Endodermal cell (in vitro differentiated cells): ENCODE measurements at regions not wholly inside any gene's neighbourhood (a gene's known extent, or its start where the extent isn't known, plus 50 kb on each side); places are given as distances from the start of the nearest gene placed in this dataset.

Source experiments
- DNase-seq: peaks from one replicate; pipeline ENCODE4 v3.0.0-alpha.2; 2017
- H3K27ac ChIP-seq: 2 replicates; pipeline ENCODE4 v1.5.1; 2013; ENCODE audit warnings: mild to moderate bottlenecking, low read depth, low read length, moderate library complexity
- H3K27me3 ChIP-seq: 2 replicates; pipeline ENCODE4 v1.6.1; 2013; ENCODE audit warnings: mild to moderate bottlenecking, low read length, moderate library complexity; ENCODE audit not compliant: insufficient read depth, control insufficient read depth, poor library complexity, severe bottlenecking
- H3K36me3 ChIP-seq: 2 replicates; pipeline ENCODE4 v1.7.0; 2013; ENCODE audit warnings: mild to moderate bottlenecking, low read length, moderate library complexity; ENCODE audit not compliant: control insufficient read depth, insufficient read depth
- H3K4me1 ChIP-seq: one replicate; pipeline ENCODE4 v1.7.0; 2013; ENCODE audit warnings: low read length; ENCODE audit not compliant: control insufficient read depth, insufficient read depth
- H3K4me3 ChIP-seq: 2 replicates; pipeline ENCODE4 v1.5.1; 2013; ENCODE audit warnings: mild to moderate bottlenecking, low read length, moderate library complexity
- H3K9ac ChIP-seq: 2 replicates; pipeline ENCODE4 v1.6.1; 2013; ENCODE audit warnings: mild to moderate bottlenecking, low read length, moderate library complexity; ENCODE audit not compliant: poor library complexity, severe bottlenecking; ENCODE audit errors: extremely low read depth
- H3K9me3 ChIP-seq: 2 replicates; pipeline ENCODE4 v1.6.1; 2013; ENCODE audit warnings: mild to moderate bottlenecking, low read length, moderate library complexity; ENCODE audit not compliant: control insufficient read depth
- H3K27ac Mint-ChIP-seq: 2 replicates; pipeline ENCODE4 v1.8.0; 2020; ENCODE audit warnings: mixed read lengths
- H3K27me3 Mint-ChIP-seq: 2 replicates; pipeline ENCODE4 v1.8.0; 2021; ENCODE audit warnings: mild to moderate bottlenecking, mixed read lengths; ENCODE audit not compliant: insufficient read depth
- H3K36me3 Mint-ChIP-seq: 2 replicates; pipeline ENCODE4 v1.8.0; 2020; ENCODE audit warnings: low read depth, mixed read lengths
- H3K4me1 Mint-ChIP-seq: 2 replicates; pipeline ENCODE4 v1.8.0; 2020; ENCODE audit warnings: mixed read lengths
- H3K4me3 Mint-ChIP-seq: 2 replicates; pipeline ENCODE4 v1.8.0; 2020; ENCODE audit warnings: mild to moderate bottlenecking, moderate library complexity, mixed read lengths
- H3K9me3 Mint-ChIP-seq: 2 replicates; pipeline ENCODE4 v1.8.0; 2020; ENCODE audit warnings: mild to moderate bottlenecking, mixed read lengths
- WGBS, 2 experiments: methylation state at CpG; one replicate each; pipeline versions ENCODE4 v1.1.5 to v1.1.7; 2013; ENCODE audit warnings: missing lambda C conversion rate in 2 of 2, mixed read lengths in 1 of 2; ENCODE audit not compliant: insufficient coverage in 1 of 2, insufficient read length in 1 of 2; 5-methylcytosine and 5-hydroxymethylcytosine counted together
- TF ChIP-seq, protein P1 (sequence below): fragments of 200-600 bp; sonication (generic); conservative IDR thresholded peaks from 2 replicates; pipeline ENCODE4 v1.5.0; 2021; ENCODE audit warnings: antibody characterized with exemption, mild to moderate bottlenecking

DNA sequence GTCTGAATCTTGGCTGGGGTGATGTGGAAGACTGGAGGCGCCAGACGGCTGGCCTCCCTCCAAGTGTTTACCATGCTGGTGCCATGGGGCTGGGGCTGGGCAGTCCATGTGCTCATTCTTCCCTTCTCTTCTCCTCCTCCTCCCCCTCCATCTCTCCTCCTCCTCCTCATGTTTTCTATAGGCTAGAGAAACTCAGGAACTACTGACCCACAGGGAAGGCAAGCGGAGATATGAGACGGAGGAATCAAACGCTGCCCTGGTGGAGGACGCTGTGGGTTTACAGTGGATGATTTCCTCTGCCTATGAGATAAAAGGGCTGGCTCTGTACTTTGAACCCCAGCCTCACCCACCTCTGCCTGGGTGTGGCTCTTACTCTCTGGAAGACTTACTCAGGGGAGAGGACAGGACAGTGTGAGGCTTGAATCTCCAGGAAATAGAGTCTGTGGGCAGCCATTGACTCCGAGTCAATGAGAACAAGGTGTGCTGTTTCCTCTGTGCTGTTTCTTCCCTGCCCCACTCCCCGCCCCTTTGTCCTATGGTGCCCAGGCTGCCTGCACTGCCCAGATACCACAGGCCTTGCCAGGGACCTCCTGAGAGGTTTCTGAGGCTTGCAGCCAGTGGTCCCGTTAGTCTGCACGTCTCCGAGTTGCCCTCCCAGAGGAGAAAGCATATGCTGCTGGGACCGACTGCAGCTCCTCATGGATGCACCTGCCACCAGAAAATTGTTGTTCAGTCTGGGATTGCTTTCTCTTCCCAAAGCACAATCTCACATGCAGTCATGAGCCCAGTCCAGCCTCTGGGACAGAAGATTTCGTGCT, 132.6 kb upstream of the ARHGAP5 start:
- H3K4me3 Mint-ChIP-seq: no peak overlapping the region
- 92 to 93% methylated on average over 8 to 13 of the region's 13 CpGs for WGBS, 2 experiments
- Histone ChIP-seq H3K9ac (no peak overlapping the region), H3K9me3 (no peaks in the 10 kb centered on the region), H3K27ac (no peak overlapping the region), H3K4me3 (no peak overlapping the region), H3K4me1 (peaks cover 5% of the 10 kb centered on the region), H3K36me3 (no peaks in the 10 kb centered on the region), H3K27me3 (no peaks in the 10 kb centered on the region)
- no peaks in the 10 kb centered on the region for H3K36me3 Mint-ChIP-seq
- TF ChIP-seq, protein P1, sequence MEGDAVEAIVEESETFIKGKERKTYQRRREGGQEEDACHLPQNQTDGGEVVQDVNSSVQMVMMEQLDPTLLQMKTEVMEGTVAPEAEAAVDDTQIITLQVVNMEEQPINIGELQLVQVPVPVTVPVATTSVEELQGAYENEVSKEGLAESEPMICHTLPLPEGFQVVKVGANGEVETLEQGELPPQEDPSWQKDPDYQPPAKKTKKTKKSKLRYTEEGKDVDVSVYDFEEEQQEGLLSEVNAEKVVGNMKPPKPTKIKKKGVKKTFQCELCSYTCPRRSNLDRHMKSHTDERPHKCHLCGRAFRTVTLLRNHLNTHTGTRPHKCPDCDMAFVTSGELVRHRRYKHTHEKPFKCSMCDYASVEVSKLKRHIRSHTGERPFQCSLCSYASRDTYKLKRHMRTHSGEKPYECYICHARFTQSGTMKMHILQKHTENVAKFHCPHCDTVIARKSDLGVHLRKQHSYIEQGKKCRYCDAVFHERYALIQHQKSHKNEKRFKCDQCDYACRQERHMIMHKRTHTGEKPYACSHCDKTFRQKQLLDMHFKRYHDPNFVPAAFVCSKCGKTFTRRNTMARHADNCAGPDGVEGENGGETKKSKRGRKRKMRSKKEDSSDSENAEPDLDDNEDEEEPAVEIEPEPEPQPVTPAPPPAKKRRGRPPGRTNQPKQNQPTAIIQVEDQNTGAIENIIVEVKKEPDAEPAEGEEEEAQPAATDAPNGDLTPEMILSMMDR: no peak
- peaks cover 3% of the 10 kb centered on the region for H3K27me3 Mint-ChIP-seq
- no peak overlapping the region for H3K27ac Mint-ChIP-seq
- no peaks in the 10 kb centered on the region for H3K9me3 Mint-ChIP-seq
- H3K4me1 Mint-ChIP-seq: peaks cover 23% of the 10 kb centered on the region
- DNase-seq: no peak

DNA sequence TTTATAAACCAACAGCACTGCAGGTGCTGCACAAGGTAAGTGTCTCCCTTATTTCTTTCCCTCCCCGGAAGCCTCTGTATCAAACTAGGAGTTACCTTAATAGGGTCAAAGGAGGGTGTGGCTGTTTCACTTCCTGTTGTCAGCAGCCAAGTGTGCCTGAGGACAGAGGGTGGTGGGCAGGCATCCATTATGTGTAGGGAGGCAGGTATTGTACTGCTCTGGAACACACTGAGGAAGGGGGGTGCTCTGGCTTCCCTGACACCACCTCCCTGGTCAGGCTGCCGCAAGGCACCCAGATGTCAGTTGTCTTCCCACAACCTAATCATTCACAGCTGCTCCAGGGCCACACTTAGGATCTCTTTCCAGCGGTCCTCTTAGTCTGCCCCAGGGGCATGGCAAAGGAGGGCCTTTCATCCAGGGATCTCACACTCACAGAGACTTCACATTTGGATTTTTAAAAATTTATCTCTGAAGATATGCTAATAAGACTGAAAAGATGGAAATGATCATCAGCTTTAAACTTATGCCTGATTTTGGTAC, 132.0 kb upstream of the ARHGAP5 start:
- Mint-ChIP-seq H3K4me3 (no peak overlapping the region), H3K27me3 (peaks cover 3% of the 10 kb centered on the region), H3K27ac (no peak overlapping the region), H3K36me3 (no peaks in the 10 kb centered on the region), H3K4me1 (peaks cover 23% of the 10 kb centered on the region), H3K9me3 (no peaks in the 10 kb centered on the region)
- H3K27ac ChIP-seq: no peak overlapping the region
- no peaks in the 10 kb centered on the region for H3K36me3 ChIP-seq
- no peak overlapping the region for H3K4me3 ChIP-seq
- 97 to 100% methylated on average over 1 to 3 of the region's 3 CpGs for WGBS, 2 experiments
- DNase-seq: no peak
- H3K9me3 ChIP-seq: no peaks in the 10 kb centered on the region
- no peak overlapping the region for H3K9ac ChIP-seq
- no peaks in the 10 kb centered on the region for H3K27me3 ChIP-seq
- TF ChIP-seq, protein P1: no peak
- H3K4me1 ChIP-seq: peaks cover 5% of the 10 kb centered on the region

DNA sequence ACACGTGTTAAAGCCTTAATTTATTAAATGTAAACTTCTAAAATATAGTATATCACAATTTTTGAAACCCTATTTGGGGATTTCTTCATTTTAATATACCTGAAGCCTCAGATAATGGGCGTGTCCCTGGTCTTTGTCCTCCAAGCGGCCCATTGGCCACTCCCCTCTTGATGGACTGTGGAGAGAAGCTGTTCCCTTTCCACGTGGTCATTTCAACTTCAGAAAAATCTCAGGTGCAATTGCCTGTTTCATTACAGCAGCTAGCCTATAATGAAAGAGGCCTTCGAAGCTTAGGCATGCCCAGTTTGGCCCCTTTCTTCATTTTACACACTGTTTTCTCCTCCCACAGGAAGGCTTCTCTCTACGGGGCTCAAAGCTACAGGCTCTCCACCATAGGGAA, 131.4 kb upstream of the ARHGAP5 start:
- no peak overlapping the region for H3K4me3 Mint-ChIP-seq
- TF ChIP-seq, protein P1: no peak
- no peaks in the 10 kb centered on the region for H3K9me3 Mint-ChIP-seq
- Histone ChIP-seq H3K27ac (no peak overlapping the region), H3K27me3 (no peaks in the 10 kb centered on the region), H3K4me3 (no peak overlapping the region), H3K4me1 (peaks cover 5% of the 10 kb centered on the region), H3K9ac (no peak overlapping the region), H3K36me3 (no peaks in the 10 kb centered on the region), H3K9me3 (no peaks in the 10 kb centered on the region)
- WGBS, 2 experiments: 74 to 97% methylated on average over 3 to 5 of the region's 6 CpGs
- peaks cover 3% of the 10 kb centered on the region for H3K27me3 Mint-ChIP-seq
- H3K27ac Mint-ChIP-seq: no peak overlapping the region
- H3K4me1 Mint-ChIP-seq: peaks cover 29% of the 10 kb centered on the region
- H3K36me3 Mint-ChIP-seq: no peaks in the 10 kb centered on the region
- DNase-seq: no peak
